ENCODE measurements at regions not wholly inside any gene's neighbourhood (a gene's known extent, or its start where the extent isn't known, plus 50 kb on each side); places are given as distances from the start of the nearest gene placed in this dataset.

- Histone ChIP-seq H3F3A (replicated peaks; ENCODE audit: insufficient read depth) (no peaks in the 10 kb centered on the region), H4K20me1 (ENCODE audit: insufficient read depth) (no peaks in the 10 kb centered on the region), H3K9ac (no peak overlapping the region), H3K27ac (ENCODE audit: low read depth in 2 of 2, low read length in 1 of 2) (no peak overlapping the region), H3K79me2 (ENCODE audit: insufficient read depth) (no peaks in the 10 kb centered on the region), H3K4me3 (ENCODE audit: low read depth in 2 of 2, low read length in 1 of 2) (no peak overlapping the region), H3K4me1 (ENCODE audit: control insufficient read depth in 1 of 2, insufficient read depth in 2 of 2, low read depth in 1 of 2, low read length in 1 of 2) (no peaks in the 10 kb centered on the region), H3K9me2 (no peaks in the 10 kb centered on the region), H2AFZ (ENCODE audit: low read depth) (no peak overlapping the region), H3K27me3 (ENCODE audit: insufficient read depth) (peaks cover 26% of the 10 kb centered on the region), H3K9me3 (no peaks in the 10 kb centered on the region), H3K36me3 (replicated peaks in 1 of 2; ENCODE audit: control insufficient read depth in 1 of 2, insufficient read depth in 2 of 2, low read length in 1 of 2) (no peaks in the 10 kb centered on the region), H3K4me2 (no peak overlapping the region)
- ChIA-PET POLR2A (no interaction called here), CTCF (interaction anchor here (3.9 kb wide), 1 partner anchor 18 kb away, joined by 19 read pairs; no protein-coding TSS in a partner anchor)
- 4% methylated on average over 2 of the region's 2 CpGs for WGBS (ENCODE audit: low lambda C conversion rate)
- DNase-seq, result no peak
- TF ChIP-seq SIN3A (IDR thresholded peaks at IDR 0.05; ENCODE audit: borderline replicate concordance, low read depth, low read length) (no peak), MXI1 (IDR thresholded peaks at IDR 0.05; ENCODE audit: low read depth, low read length) (no peak), RXRA (IDR thresholded peaks at IDR 0.05; ENCODE audit: borderline replicate concordance, low read depth) (no peak), ELF1 (IDR thresholded peaks at IDR 0.05) (no peak), TEAD4 (IDR thresholded peaks at IDR 0.05; ENCODE audit: borderline replicate concordance, insufficient read depth) (no peak), YY1 (IDR thresholded peaks at IDR 0.05; ENCODE audit: low read depth) (no peak), FOXJ3 (CRISPR knock-in tag; IDR thresholded peaks at IDR 0.05) (no peak), FOSL2 (IDR thresholded peaks at IDR 0.05; ENCODE audit: borderline replicate concordance, low read depth) (no peak), RCOR1 (IDR thresholded peaks at IDR 0.05; ENCODE audit: low read length) (no peak), NFIC (IDR thresholded peaks at IDR 0.05; ENCODE audit: borderline replicate concordance) (no peak), EP300 (IDR thresholded peaks at IDR 0.05; ENCODE audit: borderline replicate concordance in 1 of 2, low read depth in 1 of 2, low read length in 1 of 2) (no peak), CHD2 (IDR thresholded peaks at IDR 0.05; ENCODE audit: low read length, partially characterized antibody) (no peak), FOXM1 (IDR thresholded peaks at IDR 0.05; ENCODE audit: low read depth) (no peak), EZH2phosphoT487 (IDR thresholded peaks at IDR 0.05; ENCODE audit: borderline replicate concordance, low read depth) (no peak), POLR2AphosphoS5 (IDR thresholded peaks at IDR 0.05; ENCODE audit: low read depth, low read length) (no peak), CTCF (IDR thresholded peaks at IDR 0.05) (no peak), MEF2A (IDR thresholded peaks at IDR 0.05; ENCODE audit: borderline replicate concordance, low read depth) (no peak)
- TF ChIP-seq, protein P1, sequence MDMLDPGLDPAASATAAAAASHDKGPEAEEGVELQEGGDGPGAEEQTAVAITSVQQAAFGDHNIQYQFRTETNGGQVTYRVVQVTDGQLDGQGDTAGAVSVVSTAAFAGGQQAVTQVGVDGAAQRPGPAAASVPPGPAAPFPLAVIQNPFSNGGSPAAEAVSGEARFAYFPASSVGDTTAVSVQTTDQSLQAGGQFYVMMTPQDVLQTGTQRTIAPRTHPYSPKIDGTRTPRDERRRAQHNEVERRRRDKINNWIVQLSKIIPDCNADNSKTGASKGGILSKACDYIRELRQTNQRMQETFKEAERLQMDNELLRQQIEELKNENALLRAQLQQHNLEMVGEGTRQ (IDR thresholded peaks at IDR 0.05; ENCODE audit: borderline replicate concordance, low read depth, low read length), result no peak
- TF ChIP-seq, protein P2, sequence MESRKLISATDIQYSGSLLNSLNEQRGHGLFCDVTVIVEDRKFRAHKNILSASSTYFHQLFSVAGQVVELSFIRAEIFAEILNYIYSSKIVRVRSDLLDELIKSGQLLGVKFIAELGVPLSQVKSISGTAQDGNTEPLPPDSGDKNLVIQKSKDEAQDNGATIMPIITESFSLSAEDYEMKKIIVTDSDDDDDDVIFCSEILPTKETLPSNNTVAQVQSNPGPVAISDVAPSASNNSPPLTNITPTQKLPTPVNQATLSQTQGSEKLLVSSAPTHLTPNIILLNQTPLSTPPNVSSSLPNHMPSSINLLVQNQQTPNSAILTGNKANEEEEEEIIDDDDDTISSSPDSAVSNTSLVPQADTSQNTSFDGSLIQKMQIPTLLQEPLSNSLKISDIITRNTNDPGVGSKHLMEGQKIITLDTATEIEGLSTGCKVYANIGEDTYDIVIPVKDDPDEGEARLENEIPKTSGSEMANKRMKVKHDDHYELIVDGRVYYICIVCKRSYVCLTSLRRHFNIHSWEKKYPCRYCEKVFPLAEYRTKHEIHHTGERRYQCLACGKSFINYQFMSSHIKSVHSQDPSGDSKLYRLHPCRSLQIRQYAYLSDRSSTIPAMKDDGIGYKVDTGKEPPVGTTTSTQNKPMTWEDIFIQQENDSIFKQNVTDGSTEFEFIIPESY (IDR thresholded peaks at IDR 0.05; ENCODE audit: borderline replicate concordance, low read depth), result no peak
Measured at GRCh38 chr18:11293794-11294193, 144.4 kb upstream of the PIEZO2 start.
